GM10266 (cell line): ENCODE measurements at regions not wholly inside any gene's neighbourhood (a gene's known extent, or its start where the extent isn't known, plus 50 kb on each side); places are given as distances from the start of the nearest gene placed in this dataset.

Source experiments
- DNase-seq: peaks from one replicate; pipeline ENCODE4 v3.0.0; 2012; ENCODE audit errors: extremely low spot score
- TF ChIP-seq, protein P1 (sequence below): IDR thresholded peaks from 2 replicates; pipeline ENCODE4 v1.5.1; 2012; ENCODE audit warnings: mild to moderate bottlenecking, low read depth; ENCODE audit not compliant: control insufficient read depth, insufficient read depth; ENCODE audit errors: missing control alignments

- TF ChIP-seq, protein P1, sequence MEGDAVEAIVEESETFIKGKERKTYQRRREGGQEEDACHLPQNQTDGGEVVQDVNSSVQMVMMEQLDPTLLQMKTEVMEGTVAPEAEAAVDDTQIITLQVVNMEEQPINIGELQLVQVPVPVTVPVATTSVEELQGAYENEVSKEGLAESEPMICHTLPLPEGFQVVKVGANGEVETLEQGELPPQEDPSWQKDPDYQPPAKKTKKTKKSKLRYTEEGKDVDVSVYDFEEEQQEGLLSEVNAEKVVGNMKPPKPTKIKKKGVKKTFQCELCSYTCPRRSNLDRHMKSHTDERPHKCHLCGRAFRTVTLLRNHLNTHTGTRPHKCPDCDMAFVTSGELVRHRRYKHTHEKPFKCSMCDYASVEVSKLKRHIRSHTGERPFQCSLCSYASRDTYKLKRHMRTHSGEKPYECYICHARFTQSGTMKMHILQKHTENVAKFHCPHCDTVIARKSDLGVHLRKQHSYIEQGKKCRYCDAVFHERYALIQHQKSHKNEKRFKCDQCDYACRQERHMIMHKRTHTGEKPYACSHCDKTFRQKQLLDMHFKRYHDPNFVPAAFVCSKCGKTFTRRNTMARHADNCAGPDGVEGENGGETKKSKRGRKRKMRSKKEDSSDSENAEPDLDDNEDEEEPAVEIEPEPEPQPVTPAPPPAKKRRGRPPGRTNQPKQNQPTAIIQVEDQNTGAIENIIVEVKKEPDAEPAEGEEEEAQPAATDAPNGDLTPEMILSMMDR: no peak
- DNase-seq: no peak
Measured at GRCh38 chr7:15834446-15834845, 148.0 kb upstream of the MEOX2 start.

- DNase-seq: no peak
- TF ChIP-seq, protein P1: no peak
Measured at GRCh38 chr7:15832996-15833395, 146.5 kb upstream of the MEOX2 start.

- TF ChIP-seq, protein P1: no peak
- DNase-seq: no peak
Measured at GRCh38 chr7:15831606-15832005, 145.1 kb upstream of the MEOX2 start.

- TF ChIP-seq, protein P1: no peak
- no peak for DNase-seq
Measured at GRCh38 chr7:15829691-15830090, 143.2 kb upstream of the MEOX2 start.

DNA sequence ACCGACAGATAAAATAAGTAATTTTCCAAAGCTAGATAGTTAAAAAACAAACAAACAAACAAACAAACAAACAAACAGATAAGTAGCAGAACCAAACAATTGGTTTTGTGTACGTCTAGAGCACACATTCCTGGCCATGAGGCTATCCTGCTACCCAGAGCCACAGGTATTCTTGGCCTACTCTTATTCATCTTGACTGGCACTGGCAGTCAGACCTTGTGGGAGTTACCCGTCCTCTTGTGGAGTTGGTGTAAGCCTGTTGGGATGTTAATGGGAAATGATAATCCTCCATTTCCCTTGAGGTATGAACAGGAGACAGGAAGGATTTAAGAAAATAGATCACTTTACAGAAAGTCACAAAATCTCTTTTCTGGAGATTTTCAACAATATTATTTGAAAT is 142.4 kb upstream of the MEOX2 start:
- TF ChIP-seq, protein P1: no peak

GRCh38 chr7:15821484-15822427 is 135.3 kb upstream of the MEOX2 start:
- no peak for DNase-seq
- TF ChIP-seq, protein P1: no peak

More for the DNA sequence above, 142.4 kb upstream of the MEOX2 start:
- no peak for DNase-seq

DNA sequence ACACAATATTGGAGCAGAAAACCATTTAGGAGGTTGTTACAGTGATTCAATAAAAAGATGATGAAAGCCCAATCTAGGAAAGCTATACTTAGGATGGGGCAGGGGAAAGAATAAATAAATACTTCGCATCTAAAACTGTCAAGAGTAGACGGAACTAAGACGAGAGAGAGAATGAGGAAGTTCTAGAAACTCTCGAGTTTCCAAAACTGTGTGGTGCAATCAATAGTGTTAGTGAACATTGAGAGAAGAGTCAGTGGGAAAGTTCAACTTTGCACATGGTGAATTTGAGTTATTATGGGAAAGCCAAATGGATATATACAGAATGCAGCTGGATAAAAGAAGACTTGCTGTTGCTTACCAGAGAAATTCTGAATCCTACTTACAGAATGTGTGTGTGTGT is 133.8 kb upstream of the MEOX2 start:
- DNase-seq: no peak
- TF ChIP-seq, protein P1: no peak
